Testis (tissue), 2 donors: ENCODE measurements at regions not wholly inside any gene's neighbourhood (a gene's known extent, or its start where the extent isn't known, plus 50 kb on each side); places are given as distances from the start of the nearest gene placed in this dataset.

Experiments used
- DNase-seq: peaks from one replicate; pipeline ENCODE4 v3.0.0-alpha.2; 2019
- H3K27ac ChIP-seq, 2 donors: fragments of 200-600 bp; sonication (generic); one replicate each; pipeline ENCODE4 v1.5.1; 2019
- H3K27me3 ChIP-seq: fragments of 200-600 bp; sonication (generic); one replicate; pipeline ENCODE4 v1.5.1; 2019
- H3K36me3 ChIP-seq: fragments of 200-600 bp; sonication (generic); one replicate; pipeline ENCODE4 v1.5.1; 2017; ENCODE audit warnings: low read depth; ENCODE audit errors: missing control alignments
- H3K4me1 ChIP-seq: fragments of 200-600 bp; sonication (generic); one replicate; pipeline ENCODE4 v1.5.1; 2019
- H3K4me3 ChIP-seq, 2 donors: fragments of 200-600 bp; sonication (generic); one replicate each; pipeline ENCODE4 v1.5.1; 2017 to 2019
- H3K9me3 ChIP-seq: fragments of 200-600 bp; sonication (generic); one replicate; pipeline ENCODE4 v1.5.1; 2017
- POLR2A ChIP-seq: fragments of 450-650 bp; IDR thresholded peaks from one replicate; pipeline ENCODE4 v1.6.1; 2017; ENCODE audit warnings: antibody characterized with exemption, mild to moderate bottlenecking, moderate library complexity
- WGBS, 2 donors: methylation state at CpG; one replicate each; pipeline ENCODE4 v1.1.5; 2018; 5-methylcytosine and 5-hydroxymethylcytosine counted together
- intact Hi-C: fragments of 100-400 bp; cut with DNase I; formaldehyde crosslinking; loops from one replicate; pipeline ENCODE4 v1.15.1; 2023; ENCODE audit warnings: low total_unique reads
- TF ChIP-seq, protein P1 (sequence below), 3 experiments: fragments of 450-650 bp in 2 of 3; fragments of 200-600 bp in 1 of 3; sonication (generic) in 1 of 3; IDR thresholded peaks; one replicate each; pipeline ENCODE4 v1.5.1; 2016 to 2019; ENCODE audit warnings: antibody characterized with exemption in 3 of 3, mild to moderate bottlenecking in 2 of 3, moderate library complexity in 1 of 3

DNA sequence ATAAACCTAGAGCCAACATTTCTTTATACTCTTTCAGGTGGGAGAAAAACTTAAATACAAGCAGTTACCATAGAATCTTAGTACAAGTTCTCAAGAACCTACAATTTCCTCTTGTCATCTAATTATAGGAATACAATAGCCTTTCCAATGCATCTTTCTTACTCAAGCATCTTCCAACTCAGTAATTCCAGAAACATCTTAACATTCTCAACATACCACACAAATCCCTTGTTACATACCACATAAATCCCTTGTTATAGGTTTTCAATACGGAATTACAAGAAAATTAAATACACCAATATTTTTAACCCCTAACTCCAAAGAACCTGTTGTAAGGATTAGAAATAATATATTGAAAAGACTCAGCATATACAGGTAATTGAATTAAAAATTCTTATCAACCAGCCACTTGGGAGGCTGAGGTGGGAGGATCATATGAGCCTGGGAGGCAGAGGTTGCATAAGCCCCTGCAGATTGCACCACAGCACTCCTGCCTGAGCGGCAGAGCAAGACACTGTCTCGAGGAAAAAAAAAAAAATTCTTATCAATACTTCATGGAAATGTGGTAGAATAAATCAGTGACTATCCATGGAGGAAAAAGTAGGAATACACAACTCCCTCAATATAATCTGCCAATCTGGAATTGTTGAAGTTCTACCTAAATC is 127.5 kb upstream of the CCDC28A start:
- Histone ChIP-seq H3K4me3 (no peak overlapping the region), H3K9me3 (no peaks in the 10 kb centered on the region), H3K27ac (no peak overlapping the region), H3K36me3 (no peaks in the 10 kb centered on the region), H3K27me3 (no peaks in the 10 kb centered on the region), H3K4me1 (no peaks in the 10 kb centered on the region)
- intact Hi-C loops = no loop called here
- TF ChIP-seq, protein P1, sequence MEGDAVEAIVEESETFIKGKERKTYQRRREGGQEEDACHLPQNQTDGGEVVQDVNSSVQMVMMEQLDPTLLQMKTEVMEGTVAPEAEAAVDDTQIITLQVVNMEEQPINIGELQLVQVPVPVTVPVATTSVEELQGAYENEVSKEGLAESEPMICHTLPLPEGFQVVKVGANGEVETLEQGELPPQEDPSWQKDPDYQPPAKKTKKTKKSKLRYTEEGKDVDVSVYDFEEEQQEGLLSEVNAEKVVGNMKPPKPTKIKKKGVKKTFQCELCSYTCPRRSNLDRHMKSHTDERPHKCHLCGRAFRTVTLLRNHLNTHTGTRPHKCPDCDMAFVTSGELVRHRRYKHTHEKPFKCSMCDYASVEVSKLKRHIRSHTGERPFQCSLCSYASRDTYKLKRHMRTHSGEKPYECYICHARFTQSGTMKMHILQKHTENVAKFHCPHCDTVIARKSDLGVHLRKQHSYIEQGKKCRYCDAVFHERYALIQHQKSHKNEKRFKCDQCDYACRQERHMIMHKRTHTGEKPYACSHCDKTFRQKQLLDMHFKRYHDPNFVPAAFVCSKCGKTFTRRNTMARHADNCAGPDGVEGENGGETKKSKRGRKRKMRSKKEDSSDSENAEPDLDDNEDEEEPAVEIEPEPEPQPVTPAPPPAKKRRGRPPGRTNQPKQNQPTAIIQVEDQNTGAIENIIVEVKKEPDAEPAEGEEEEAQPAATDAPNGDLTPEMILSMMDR (IDR thresholded peaks at IDR 0.05) = no peak
- no peak for TF ChIP-seq POLR2A
- WGBS, 2 donors = 84 to 88% methylated on average over 3 of the region's 3 CpGs
- DNase-seq = no peak

DNA sequence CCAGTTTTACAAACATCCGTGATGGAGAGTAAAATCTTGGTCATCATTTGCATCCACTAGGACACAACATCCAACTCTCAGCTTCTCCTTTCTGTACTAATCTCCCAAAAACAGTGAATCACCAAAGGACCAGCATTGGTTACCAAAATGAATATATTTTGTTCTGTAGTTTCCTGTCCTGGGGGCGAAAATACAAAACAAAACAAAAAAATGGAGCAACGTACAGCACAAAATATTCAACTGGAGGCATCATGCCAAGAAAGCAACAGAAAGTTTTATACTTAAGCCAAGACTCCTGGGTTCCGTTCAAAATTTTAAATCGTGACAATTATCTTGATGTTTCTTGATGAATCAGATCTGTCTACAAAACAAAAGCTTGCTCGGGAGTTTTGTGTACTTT is 126.6 kb upstream of the CCDC28A start:
- DNase-seq = no peak

DNA sequence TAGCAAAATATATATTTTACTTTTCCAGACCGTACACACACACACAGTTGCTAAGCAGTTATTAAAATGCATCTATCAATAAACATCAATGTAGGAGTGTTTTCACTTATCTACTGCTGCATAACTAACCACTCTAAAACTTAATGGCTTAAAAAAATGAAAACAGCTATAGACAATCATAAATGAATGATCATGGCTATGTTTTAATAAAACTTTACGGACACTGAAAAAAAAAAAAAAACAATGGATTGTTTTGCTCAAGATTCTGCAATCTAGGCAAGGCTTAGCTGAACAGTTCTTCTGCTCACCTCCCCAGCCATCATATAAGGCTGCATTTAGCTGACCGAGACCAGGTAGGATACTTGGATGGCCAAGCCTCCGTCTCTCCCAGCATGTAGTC is 125.4 kb upstream of the CCDC28A start:
- no peak for TF ChIP-seq POLR2A
- TF ChIP-seq, protein P1 (IDR thresholded peaks at IDR 0.05) = no peak
- 89 to 97% methylated on average over 4 of the region's 4 CpGs for whole genome bisulfite sequencing, 2 donors
- H3K4me3 ChIP-seq = no peak overlapping the region
- no peaks in the 10 kb centered on the region for H3K36me3 ChIP-seq
- no peaks in the 10 kb centered on the region for H3K9me3 ChIP-seq
- H3K27ac ChIP-seq = no peak overlapping the region
- DNase-seq = no peak
- H3K4me1 ChIP-seq = no peaks in the 10 kb centered on the region
- no peaks in the 10 kb centered on the region for H3K27me3 ChIP-seq
- intact Hi-C loops = no loop called here

More for the DNA sequence above, 126.6 kb upstream of the CCDC28A start:
- no peaks in the 10 kb centered on the region for H3K9me3 ChIP-seq
- no peak for TF ChIP-seq POLR2A
- TF ChIP-seq, protein P1 (IDR thresholded peaks at IDR 0.05) = no peak
- no peaks in the 10 kb centered on the region for H3K4me1 ChIP-seq
- H3K4me3 ChIP-seq = no peak overlapping the region
- WGBS, 2 donors = 43 to 56% methylated on average over 6 of the region's 6 CpGs
- intact Hi-C loops = no loop called here
- H3K36me3 ChIP-seq = no peaks in the 10 kb centered on the region
- no peak overlapping the region for H3K27ac ChIP-seq
- H3K27me3 ChIP-seq = no peaks in the 10 kb centered on the region

DNA sequence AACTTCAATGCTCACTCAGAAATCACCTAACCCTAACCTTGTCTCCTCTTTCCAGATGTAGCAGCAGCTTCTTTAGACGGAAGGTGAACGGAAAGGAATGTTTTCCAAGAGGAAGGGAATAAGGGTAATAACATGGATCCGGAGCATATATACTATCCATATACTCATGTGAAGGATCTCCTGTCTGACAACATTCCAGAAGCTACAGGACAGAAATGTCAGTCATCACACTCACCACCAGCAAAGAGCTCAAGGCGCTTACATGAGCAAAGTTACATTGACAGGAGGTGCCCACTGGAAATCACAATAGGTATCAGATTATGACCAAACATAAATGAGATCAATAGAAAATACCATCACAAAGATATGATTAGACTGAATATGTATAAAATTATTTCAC is 122.1 kb upstream of the CCDC28A start:
- Histone ChIP-seq H3K36me3 (no peaks in the 10 kb centered on the region), H3K27ac (no peak overlapping the region), H3K27me3 (no peaks in the 10 kb centered on the region), H3K4me1 (no peaks in the 10 kb centered on the region), H3K4me3 (no peak overlapping the region), H3K9me3 (no peaks in the 10 kb centered on the region)
- WGBS, 2 donors = 92 to 96% methylated on average over 4 of the region's 4 CpGs
- intact Hi-C loops = no loop called here
- DNase-seq = no peak
- no peak for TF ChIP-seq POLR2A
- TF ChIP-seq, protein P1 (IDR thresholded peaks at IDR 0.05) = no peak

DNA sequence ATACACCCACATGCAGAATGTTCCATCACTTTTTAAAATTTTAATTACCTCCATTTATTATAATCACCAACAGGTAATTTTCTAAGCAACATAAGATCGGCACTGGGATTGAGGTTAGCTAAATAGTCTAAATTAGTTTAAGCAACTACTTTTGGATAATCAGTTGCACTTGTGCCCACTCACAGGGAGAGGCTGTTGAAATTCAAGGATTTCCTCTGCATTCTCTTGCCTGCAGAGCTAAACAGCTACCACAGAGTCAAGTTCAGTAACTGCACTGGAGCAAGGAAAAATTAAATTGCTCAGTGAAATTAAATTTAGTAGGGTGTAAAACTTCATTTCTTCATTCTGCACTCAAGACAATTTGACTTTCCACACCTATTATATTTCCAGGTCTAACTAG is 120.7 kb upstream of the CCDC28A start:
- Histone ChIP-seq H3K9me3 (no peaks in the 10 kb centered on the region), H3K27me3 (no peaks in the 10 kb centered on the region), H3K4me3 (no peak overlapping the region), H3K36me3 (no peaks in the 10 kb centered on the region), H3K27ac (no peak overlapping the region), H3K4me1 (no peaks in the 10 kb centered on the region)
- intact Hi-C loops = no loop called here
- DNase-seq = no peak
- TF ChIP-seq, protein P1 (IDR thresholded peaks at IDR 0.05) = no peak
- no peak for TF ChIP-seq POLR2A
- 68 to 77% methylated on average over 1 of the region's 1 CpG for WGBS, 2 donors
